GDM1 (cell line): ENCODE measurements at regions not wholly inside any gene's neighbourhood (a gene's known extent, or its start where the extent isn't known, plus 50 kb on each side); places are given as distances from the start of the nearest gene placed in this dataset.
"Not testable (repeated sequence)": the region's sequence is repeated elsewhere in the genome, so short reads cannot be mapped to it uniquely, and the experiment has no call there.

Source experiments
- DNase-seq: peaks from one replicate; lab custom pipeline; 2025; lab: John Stamatoyannopoulos, UW

DNA sequence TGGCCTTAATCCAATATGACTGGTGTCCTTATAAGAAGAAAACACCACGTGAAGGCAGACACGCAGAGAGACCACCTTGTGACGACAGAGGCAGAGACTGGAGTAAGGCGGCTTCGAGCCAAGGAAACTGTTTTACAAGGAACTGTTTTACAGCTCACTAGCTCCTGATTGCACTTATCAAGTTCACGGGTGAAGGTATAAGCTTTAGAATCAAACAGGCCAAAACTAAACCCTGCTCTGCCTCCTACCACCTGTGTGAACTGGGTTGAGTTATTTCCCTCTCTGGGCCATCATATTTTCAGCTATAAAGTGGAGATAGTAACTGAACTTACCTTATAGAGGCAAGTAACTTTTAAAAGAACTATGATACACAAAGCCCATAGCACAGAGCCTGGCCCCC is 166.9 kb upstream of the NFIA start:
- DNase-seq: no peak

DNA sequence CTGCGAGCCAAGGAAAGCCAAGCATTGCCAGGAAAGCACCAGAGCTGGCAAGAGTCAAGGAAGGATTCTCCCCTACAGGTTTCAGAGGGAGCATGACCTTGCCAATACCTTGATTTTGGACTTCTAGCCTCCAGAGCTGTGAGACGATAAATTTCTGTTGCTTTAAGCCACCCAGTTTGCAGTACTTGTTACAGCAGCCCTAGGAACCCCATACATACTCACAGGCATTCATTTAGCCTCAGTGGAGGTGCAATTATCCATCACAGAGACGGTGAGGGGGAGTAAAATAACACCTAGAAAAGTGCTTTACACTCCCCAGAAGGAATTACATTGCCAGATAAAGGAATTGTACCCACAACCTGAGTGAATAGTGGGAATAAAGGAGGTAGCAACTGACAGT is 167.4 kb upstream of the NFIA start:
- no peak for DNase-seq

DNA sequence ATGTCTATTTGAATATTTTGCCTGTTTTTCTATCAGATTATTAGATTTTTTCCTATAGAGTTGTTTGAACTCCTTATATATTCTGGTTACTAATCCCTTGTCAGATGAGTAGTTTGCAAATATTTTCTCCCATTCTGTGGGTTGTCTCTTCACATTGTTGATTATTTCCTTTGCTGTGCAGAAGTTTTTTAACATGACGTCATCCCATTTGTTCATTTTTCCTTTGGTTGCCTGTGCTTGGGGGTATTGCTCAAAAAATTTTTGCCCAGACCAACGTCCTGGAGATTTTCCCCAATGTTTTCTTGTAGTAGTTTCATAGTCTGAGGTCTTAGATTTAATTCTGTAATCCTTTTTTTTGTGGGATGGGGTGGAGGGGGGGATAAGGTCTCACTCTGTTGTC is 168.7 kb upstream of the NFIA start:
- DNase-seq: not testable (repeated sequence)

DNA sequence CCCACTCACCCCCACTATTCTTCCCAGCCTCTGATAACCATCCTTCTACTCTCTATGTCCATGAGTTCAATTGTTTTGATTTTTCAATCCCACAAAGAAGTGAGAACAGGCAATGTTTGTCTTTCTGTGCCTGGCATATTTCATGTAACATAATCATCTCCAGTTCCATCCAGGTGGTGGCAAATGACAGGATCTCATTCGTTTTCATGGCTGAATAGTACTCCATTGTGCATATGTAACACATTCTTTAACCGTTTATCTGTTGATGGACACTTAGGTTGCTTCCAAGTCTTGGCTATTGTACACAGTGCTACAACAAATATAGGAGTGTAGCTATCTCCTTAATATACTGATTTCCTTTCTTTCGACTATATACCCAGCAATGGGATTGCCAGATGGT is 169.3 kb upstream of the NFIA start:
- DNase-seq: no peak

DNA sequence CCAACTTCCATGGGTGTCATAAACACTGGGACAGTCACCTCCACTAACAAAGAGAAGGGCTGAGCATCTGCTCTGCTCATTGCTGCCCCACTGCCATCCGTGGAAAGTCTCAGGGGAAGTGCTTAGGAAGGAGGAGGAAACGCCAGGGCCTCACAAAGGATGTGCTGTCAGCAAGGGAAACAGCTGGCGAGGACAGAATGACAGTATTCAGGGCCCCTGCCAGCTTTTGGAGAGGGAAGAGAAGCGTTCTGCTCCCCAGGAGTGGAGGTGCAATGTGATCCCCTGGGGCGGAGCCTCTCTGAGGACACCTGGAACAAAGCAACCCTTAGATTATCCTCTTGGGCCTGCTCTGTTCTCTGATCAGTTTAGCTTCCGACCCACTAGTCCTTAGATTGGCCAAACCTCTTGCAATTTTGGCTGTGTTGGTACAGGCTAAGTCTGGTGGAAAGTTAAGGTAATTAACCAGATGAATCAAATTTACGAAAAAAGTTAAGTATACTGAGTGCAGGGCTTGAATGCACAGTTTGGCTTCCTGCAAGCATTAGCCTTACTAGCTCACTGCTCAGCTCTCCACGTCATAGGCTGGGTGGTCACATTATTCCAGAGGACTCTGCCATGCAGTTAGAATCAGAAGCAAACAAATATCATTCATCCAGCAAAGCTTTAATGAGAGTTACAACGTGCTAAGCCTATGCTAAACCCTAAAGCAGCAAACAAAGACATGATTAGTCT is 170.2 kb upstream of the NFIA start:
- peak; percentile 48 for DNase-seq

DNA sequence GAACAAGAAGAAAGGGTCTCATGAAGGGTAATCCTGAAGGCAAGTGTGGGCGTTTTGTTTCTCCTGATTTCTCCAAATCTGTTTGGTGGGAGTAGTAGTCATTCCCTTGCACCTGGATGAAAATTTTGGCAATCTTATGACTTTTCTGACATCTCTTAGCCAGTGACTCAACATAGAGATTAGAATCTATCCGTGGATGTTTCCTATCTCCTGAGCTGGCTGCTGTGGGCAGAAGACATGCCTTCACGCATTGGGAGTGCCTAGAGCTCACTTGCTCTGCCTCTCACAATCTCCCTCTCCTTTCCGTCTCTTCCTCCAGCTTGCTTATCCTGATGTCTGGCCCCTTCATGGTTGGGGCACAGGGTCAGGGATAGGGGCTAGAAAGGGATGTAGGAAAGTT is 174.2 kb upstream of the NFIA start:
- DNase-seq: no peak

DNA sequence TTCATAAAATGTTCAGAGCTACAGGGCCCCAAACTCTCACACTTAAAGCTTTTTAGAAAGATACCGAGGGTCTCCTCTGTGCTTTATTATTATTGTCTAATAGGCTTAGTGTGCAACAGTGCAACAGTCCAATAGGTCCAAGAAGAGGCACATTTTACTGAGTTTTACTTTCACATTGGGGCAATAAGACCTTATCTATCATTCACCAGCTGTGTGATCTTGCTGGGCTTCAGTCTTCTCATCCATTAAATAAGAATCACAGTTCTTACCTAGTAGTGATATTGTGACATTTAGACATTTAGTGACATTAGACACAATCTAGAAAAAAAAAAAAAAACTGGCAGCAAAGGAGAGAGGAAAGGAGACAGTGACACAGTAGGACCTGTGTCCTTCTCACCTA is 175.8 kb upstream of the NFIA start:
- DNase-seq: no peak

DNA sequence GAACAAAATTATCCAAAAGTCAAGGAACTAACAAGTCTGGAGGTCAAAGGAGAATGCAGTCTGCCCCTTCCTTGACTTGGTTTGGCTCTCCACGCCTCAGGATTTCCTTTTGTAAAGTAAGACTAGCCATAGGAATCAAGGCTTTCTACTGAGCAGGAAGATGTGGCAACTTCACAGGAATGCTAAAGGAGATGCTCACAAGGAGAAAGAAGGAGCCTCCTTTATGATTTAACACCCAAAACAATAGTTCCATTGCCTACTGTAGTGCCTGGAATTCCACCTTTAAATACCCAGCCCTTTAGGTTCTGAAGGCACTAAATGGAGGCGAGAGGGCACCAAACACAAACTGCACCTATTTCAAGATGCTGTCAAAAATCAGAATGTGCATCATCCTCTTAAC is 176.3 kb upstream of the NFIA start:
- DNase-seq: no peak

DNA sequence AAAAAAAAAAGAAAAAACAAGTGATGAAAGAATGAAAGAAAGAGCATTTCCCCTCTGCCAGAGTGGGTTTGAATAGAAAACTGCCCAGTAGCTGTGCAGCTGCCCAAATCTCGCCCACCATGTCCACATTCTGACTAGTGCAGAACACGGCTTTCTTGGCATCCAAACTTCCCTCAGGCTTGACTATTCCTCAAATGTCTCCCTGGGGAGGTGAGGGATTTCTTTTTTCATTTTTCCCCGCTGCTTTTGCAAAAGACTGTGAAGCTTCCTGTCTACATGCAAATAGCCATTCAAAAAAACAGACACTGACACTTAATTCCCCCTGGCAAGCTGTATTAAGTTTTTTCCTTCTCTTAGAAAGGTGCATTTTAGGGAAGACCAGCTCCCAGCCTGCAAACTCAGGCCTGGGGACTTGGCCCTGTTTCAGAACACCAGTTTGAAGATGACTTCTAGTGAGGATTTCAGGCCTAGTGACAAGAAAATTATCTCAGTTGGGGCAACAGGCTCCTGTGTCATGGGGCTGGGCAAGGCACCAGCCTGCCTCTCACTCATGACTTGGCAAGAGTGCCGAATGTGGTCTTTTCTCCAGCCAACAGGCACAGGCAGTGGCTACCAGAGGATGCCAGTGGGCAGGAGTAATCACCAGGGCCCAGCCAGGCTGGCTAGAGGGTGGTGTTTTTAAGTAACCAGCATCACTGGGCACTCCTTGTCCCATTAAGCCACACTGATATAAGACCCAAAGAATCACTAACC is 178.1 kb upstream of the NFIA start:
- no peak for DNase-seq

DNA sequence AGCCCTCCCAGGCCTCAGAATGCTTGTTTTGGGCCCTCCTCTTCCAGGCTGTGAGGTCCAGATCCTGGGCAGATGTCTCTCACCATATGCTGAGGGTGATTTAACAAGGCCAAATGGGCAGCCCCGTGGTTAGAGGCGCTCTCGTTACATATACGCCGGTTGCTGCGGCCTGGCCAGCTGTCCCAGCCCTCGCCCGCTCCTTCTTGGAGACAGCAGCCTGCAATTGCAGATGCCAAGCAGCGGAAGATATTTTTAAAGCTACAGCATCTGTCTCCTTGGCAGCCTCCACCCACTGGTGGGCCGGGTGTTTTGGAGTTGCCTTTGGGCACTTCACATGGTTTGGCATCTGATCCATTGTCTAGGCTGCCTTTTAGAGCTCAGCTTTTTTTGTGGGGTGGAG is 178.8 kb upstream of the NFIA start:
- DNase-seq: no peak

DNA sequence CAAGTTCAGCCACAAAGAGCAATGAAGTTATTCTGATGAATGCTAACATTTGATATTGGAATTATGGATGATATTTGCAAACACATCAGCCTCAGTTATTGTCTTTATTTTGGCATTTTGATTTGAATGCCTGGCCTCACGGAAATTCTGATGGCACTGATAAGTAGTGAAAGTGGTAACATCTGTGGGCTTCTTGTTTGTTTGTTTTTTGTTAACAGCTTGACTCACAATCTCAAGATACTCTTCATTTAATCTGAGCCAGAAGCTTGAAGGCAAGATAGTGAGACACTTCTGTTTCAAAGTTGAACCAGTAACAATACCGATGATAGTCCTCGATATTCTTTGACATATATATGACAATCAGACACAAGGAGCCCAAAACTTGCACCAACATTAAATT is 182.9 kb upstream of the NFIA start:
- no peak for DNase-seq

DNA sequence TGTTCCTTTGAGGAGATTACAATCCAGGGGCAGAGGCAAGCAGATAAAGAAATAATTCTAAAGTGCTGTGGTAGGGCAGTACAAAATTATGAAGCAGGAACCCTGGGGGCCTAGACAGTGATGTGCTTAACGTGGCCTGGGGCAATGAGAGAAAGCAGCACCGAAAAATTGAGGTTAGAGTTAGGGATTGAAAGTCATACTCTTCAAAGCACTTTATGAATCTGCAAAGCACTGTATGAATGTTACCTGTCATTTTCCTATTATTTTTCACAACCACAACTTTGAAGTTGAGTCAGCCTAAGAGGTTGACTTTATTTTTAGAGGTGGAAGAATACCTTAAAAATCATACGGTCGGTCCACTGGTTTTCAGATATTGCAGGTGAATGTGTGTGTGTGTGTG is 183.4 kb upstream of the NFIA start:
- DNase-seq: no peak

DNA sequence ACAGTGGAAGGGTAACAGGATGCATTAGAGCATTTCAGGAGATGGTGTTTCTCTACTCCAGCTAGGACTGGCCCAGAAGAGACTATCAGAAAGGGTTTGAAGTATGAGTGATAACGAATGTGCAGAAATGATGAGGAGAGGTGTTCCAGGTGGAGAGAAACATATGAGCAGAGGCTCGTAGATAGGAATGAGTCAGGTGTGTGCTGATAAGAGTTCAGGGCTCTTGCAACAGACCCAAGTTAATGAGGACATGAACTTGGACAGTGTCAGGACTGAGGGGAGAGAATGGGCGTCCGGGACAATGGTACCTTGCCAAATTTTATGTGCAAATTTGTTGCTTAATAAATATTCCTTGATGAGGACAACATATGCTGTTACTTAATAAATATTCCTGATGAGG is 183.9 kb upstream of the NFIA start:
- DNase-seq: no peak

DNA sequence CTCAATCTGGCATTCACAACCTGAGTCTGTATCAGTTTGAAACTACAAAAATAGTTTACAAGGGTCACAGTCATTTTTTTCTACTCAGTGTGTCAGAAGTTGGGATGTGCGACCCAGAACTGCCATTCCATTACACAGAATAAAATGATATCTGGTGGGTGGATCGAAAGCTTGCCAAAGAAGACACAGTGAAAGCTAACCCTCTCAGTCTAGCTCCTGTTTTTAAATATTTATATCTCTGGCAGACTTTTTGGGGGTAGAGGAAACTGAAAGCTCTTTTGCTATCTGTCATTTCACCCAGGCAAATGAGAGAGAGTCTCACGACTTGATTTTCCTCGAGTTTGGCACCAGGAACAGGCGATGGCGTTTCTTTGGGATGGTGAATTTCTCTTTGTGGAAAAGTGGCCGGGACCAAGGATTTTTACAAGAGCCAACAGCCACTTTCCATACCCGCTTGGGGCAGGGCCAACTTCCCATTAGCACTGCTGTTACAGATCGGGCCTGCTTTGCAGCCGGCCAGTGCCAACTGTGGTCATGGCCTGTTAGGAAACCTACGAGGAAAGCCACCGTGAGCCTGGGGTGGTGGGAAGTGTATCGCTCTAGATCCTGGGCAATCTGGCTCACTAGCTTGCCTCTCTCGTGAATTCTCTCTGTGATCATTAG is 185.5 kb upstream of the NFIA start:
- no peak for DNase-seq

DNA sequence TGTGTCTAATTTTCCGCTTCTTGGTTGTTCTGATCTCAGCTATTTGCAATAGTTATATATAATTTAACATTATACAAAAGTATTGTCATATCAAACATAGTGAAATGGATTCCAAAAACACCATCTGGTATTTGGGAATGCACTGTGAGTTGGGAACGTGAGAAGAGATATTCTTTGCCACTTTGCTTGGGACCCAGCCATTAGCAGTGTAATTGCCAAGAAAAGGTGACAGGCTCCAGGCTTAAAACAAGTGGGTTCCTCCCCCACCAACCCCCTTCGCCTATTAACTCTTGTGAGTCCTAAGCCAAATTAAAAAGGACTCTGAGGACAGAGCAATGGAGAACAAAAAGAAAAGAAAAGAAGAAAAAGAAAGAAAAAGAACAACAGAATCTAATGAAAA is 186.7 kb upstream of the NFIA start:
- DNase-seq: no peak

DNA sequence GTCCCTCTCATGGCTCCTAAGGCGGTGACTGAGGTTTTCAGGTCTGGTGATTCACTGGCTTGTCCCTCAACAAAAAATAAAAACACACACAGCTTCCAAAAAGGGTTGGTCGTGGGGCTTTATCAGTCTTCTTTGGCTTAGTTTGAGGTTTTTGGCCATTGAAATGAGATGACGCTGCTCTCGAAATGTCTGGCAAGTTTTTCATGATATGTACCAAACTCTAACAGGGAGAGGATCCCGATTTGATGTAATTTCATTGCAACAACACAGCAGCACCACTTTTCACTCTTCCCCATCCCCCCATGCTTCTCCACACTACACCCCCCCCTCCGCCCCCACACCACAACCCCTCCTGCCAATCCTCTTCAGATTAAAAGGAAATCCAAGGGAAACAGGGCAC is 187.1 kb upstream of the NFIA start:
- no peak for DNase-seq

DNA sequence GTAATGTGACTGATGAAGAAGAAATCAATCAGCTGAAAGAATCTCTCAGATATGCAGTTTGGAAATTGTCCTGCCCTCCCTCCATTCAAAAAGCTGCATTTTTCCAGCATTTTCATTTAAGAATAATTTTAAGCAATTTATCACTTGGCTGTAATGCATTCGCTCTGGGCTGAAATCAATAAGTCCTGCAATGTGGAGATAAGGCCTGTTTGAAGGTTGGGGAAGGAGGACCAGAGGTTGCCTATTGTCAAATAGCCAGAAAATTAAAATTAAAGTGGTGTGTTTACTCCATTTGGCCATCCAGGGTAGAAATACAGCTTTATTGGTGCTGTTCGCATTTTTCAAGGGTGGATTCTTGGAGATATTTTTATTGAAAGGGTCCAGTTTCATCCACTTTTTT is 187.6 kb upstream of the NFIA start:
- no peak for DNase-seq

DNA sequence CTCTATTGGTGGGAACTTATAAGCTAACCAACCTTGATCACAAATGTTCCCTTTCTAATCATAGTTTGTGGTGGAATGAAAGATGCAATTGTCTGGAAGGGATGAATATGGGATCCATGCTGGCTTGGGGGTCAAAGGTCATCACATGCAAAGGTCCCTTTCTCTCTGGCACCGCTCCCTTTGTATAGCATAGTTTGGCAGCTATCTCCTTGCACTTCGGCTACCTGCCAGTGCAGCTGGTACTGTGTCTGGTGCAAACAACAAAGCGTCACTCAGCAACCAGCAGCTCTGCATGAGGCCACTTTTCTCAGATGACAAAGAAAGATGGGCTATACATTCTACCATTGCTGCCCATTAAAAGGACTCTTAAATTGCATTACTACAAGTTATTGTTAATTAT is 188.2 kb upstream of the NFIA start:
- DNase-seq: no peak

DNA sequence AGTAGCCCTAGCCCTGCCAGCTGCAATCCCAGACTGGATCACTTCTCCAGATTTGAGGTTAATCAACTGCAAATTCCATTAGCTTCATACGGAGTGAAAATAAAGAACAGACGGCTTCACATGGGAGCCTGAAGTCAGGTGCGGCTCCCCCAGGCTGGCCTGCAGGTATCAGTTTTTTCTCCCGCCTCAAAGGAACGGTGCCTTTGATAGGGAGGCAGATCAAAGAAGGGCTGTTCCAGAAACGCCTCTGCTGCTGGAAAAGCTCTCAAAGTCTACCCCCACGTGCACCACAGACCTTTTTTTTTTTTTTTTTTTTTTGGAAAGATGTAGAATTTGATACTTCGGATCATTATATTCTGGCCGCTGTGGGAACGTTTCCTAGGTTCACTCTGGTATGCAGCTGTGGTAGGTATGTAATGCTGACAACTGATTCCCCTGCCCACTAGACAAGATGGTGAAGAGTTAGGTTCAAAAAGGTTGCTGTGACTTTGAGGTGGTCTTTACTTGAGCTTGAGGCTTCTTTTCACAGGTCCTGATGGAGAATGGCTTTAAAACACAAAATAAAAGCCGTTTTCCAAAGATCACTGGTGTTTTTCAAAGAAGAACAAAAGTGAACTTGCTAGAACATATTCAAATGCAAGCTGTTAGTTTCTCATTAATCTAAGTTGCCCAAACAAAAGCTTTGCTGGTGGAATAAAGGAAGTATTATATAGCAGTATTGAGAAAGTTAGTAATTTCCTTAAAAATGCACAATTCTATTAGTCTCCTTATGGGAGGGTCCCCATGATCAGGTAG is 189.0 kb upstream of the NFIA start:
- no peak for DNase-seq

DNA sequence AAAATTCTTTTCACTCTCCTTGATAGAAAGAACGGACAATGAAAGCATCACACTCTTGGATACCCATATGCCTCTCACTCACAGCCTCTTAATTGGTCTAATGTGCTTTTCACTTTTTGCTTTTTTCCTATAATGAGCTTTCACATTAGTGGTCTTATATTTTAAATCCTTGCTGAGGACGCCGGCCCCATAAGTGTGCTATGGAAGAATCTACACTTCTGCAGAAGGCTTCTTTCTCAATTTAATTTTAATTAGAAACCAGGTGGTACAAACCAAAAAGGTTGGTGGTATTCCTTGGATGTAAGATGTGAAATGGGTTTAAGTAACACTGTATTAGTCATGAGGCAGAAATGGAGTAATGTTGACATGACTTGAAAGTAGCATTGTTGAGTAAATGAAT is 190.6 kb upstream of the NFIA start:
- DNase-seq: no peak

DNA sequence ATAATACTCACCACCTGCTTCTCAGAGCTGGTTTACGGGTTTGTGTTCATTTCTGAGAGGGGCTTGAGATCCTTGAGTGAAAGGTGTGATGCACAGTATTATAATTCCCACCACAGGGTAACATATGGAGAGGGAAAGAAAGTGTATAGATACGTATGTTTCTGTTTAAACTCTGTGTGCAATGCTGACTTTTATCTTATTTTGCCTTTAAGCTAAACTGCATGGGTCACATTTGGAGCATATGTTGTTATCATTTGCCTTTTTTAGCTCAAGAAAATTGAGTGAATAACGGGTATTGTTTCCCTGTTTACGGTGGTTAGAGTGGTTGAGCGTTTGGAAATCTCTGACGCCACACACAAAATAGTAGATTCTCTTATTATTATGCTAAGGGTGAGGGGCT is 191.1 kb upstream of the NFIA start:
- DNase-seq: no peak

DNA sequence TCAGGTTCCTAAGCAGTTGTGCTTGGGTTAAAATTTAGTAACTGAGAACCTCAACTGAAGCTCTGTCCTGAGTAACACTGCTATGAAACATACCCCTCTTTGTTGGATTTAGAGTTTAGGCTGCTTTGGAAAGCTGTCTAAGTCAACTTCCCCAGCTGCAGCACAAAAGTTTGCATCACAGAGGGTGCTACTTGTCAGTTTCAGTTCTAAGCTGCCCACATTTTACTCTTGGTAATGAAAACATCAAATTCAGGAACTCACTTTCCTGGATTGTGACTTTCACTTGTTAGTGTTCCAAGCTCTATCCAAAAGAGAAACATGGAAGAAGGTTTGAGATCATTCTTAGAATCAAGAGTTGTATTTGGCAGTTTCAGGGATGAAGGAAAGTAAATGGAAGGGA is 191.7 kb upstream of the NFIA start:
- DNase-seq: no peak

DNA sequence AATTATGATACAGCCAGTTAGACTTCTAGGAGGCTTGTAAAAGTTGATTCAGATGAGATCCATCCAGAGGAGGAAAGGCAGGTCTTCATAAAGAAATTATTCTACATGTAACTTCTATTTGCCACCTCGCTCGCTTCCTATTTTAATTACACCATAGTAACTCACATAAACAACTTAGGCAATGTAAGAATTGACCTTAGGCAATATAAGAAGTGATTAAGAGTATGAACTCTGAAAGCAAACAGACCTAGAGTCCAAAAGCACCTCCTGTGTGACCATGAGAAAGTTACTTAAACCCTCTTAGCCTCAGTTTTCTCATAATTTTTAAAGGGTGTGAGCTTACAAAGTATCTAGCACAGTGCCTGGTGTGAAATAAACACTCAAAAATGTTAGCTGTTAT is 192.7 kb upstream of the NFIA start:
- DNase-seq: no peak
